NCI-H1092 (cell line): ENCODE measurements at regions not wholly inside any gene's neighbourhood (a gene's known extent, or its start where the extent isn't known, plus 50 kb on each side); places are given as distances from the start of the nearest gene placed in this dataset.

Experiments
- DNase-seq: peaks from one replicate; lab custom pipeline; 2025; lab: John Stamatoyannopoulos, UW

- DNase-seq: no peak
Observed at GRCh38 chr10:8420182-8420581, 365.7 kb downstream of the GATA3 start.

GRCh38 chr10:8424555-8425211 lies 370.2 kb downstream of the GATA3 start:
- DNase-seq: no peak

GRCh38 chr10:8428654-8429053 lies 374.2 kb downstream of the GATA3 start:
- no peak for DNase-seq

GRCh38 chr10:8430321-8430720 lies 375.8 kb downstream of the GATA3 start:
- DNase-seq: no peak

- DNase-seq: no peak
Observed at GRCh38 chr10:8431511-8431910, 377.0 kb downstream of the GATA3 start.

GRCh38 chr10:8435186-8436055 lies 380.9 kb downstream of the GATA3 start:
- DNase-seq: no peak

- DNase-seq: no peak
Observed at GRCh38 chr10:8437896-8438295, 383.4 kb downstream of the GATA3 start.

GRCh38 chr10:8438603-8439002 lies 384.1 kb downstream of the GATA3 start:
- DNase-seq: no peak

GRCh38 chr10:8439040-8439439 lies 384.6 kb downstream of the GATA3 start:
- no peak for DNase-seq

- no peak for DNase-seq
Observed at GRCh38 chr10:8444630-8445029, 390.1 kb downstream of the GATA3 start.

- DNase-seq: no peak
Observed at GRCh38 chr10:8445353-8445752, 390.9 kb downstream of the GATA3 start.

GRCh38 chr10:8449909-8450308 lies 395.4 kb downstream of the GATA3 start:
- DNase-seq: no peak

GRCh38 chr10:8453587-8453986 lies 399.1 kb downstream of the GATA3 start:
- no peak for DNase-seq

GRCh38 chr10:8454357-8454756 lies 399.9 kb downstream of the GATA3 start:
- no peak for DNase-seq

- DNase-seq: no peak
Observed at GRCh38 chr10:8455181-8455580, 400.7 kb downstream of the GATA3 start.

GRCh38 chr10:8456386-8456785 lies 401.9 kb downstream of the GATA3 start:
- no peak for DNase-seq

- no peak for DNase-seq
Observed at GRCh38 chr10:8460626-8461025, 406.1 kb downstream of the GATA3 start.

- no peak for DNase-seq
Observed at GRCh38 chr10:8462565-8462964, 408.1 kb downstream of the GATA3 start.

- DNase-seq: no peak
Observed at GRCh38 chr10:8463853-8464252, 409.4 kb downstream of the GATA3 start.

- DNase-seq: no peak
Observed at GRCh38 chr10:8468477-8468876, 414.0 kb downstream of the GATA3 start.

GRCh38 chr10:8473205-8473604 lies 418.7 kb downstream of the GATA3 start:
- DNase-seq: no peak

- DNase-seq: no peak
Observed at GRCh38 chr10:8477300-8477699, 422.8 kb downstream of the GATA3 start.

GRCh38 chr10:8481718-8482504 lies 427.4 kb downstream of the GATA3 start:
- no peak for DNase-seq
